ENCODE measurements at regions not wholly inside any gene's neighbourhood (a gene's known extent, or its start where the extent isn't known, plus 50 kb on each side); places are given as distances from the start of the nearest gene placed in this dataset.

DNA sequence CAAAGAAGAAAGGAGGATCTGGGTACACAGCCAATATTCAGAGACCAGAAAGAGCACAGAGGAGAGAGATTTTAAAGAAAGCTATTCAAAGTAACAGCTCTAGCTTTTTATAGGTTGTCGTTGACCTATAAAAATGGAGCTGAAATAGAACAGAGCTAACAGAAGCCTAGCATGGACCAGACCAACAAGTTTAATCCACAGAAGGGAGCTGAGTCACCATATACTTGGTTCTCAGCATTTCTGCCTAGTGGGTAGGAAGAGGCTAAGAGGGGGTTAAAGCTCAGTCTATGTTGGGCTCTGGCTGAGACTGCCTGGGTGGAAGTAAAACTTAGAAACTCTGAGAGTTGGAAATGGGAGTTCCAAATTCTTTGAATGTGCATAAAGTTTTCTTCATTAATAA, 678.0 kb upstream of the CDH2 start:
- no peaks in the 10 kb centered on the region; a peak in 1 of 7 replicates for H3K36me3 Mint-ChIP-seq (ENCODE audit: insufficient read depth in 1 of 3, low read depth in 3 of 3)
- H2BK120ac ChIP-seq (ENCODE audit: low read depth, low read length, poor library complexity, severe bottlenecking), result no peak overlapping the region
- no peaks in the 10 kb centered on the region for H3K9me3 ChIP-seq (ENCODE audit: control insufficient read depth, low read depth, low read length)
- no peak overlapping the region for H4K8ac ChIP-seq (replicated peaks; ENCODE audit: insufficient read length, low read depth, low read length)
- H3K27ac ChIP-seq (ENCODE audit: insufficient read length, low read depth, low read length), result no peak overlapping the region
- H2BK12ac ChIP-seq (ENCODE audit: insufficient read length, low read depth, low read length), result no peak overlapping the region
- no peak overlapping the region for H3K4me2 ChIP-seq (ENCODE audit: insufficient read depth, insufficient read length, low read length)
- H2BK15ac ChIP-seq (ENCODE audit: low read depth, low read length), result no peak overlapping the region
- H4K5ac ChIP-seq (ENCODE audit: insufficient read length, low read depth, low read length), result no peak overlapping the region
- H3K9me3 Mint-ChIP-seq, result no peaks in the 10 kb centered on the region; a peak in 1 of 5 replicates
- H2AFZ ChIP-seq (ENCODE audit: low read length), result no peak overlapping the region
- no peaks in the 10 kb centered on the region for H4K20me1 ChIP-seq (ENCODE audit: control insufficient read depth, insufficient read depth, insufficient read length)
- no peak overlapping the region for H2BK20ac ChIP-seq (ENCODE audit: low read depth, low read length, poor library complexity, severe bottlenecking)
- no peaks in the 10 kb centered on the region for H3K27me3 Mint-ChIP-seq (ENCODE audit: low read depth)
- no peak overlapping the region for H3K18ac ChIP-seq (ENCODE audit: insufficient read length, low read depth, low read length)
- H3K4ac ChIP-seq (ENCODE audit: low read depth, low read length), result no peak overlapping the region
- no peaks in the 10 kb centered on the region for H3K79me1 ChIP-seq (ENCODE audit: insufficient read depth, low read depth, low read length, poor library complexity, severe bottlenecking)
- no peak overlapping the region for H3K23ac ChIP-seq (ENCODE audit: insufficient read length, low read depth, low read length)
- H3K14ac ChIP-seq (ENCODE audit: insufficient read depth, low read length), result no peak overlapping the region
- no peak overlapping the region for H3T11ph ChIP-seq (ENCODE audit: low read length)
- H2BK5ac ChIP-seq (ENCODE audit: insufficient read length, low read length), result no peak overlapping the region
- H3K4me3 Mint-ChIP-seq, result no peak overlapping the region
- no peak overlapping the region for H3K56ac ChIP-seq (ENCODE audit: insufficient read length, low read depth, low read length)
- no peaks in the 10 kb centered on the region for H3K79me2 ChIP-seq (ENCODE audit: insufficient read depth, low read length)
- TF ChIP-seq, protein P1, sequence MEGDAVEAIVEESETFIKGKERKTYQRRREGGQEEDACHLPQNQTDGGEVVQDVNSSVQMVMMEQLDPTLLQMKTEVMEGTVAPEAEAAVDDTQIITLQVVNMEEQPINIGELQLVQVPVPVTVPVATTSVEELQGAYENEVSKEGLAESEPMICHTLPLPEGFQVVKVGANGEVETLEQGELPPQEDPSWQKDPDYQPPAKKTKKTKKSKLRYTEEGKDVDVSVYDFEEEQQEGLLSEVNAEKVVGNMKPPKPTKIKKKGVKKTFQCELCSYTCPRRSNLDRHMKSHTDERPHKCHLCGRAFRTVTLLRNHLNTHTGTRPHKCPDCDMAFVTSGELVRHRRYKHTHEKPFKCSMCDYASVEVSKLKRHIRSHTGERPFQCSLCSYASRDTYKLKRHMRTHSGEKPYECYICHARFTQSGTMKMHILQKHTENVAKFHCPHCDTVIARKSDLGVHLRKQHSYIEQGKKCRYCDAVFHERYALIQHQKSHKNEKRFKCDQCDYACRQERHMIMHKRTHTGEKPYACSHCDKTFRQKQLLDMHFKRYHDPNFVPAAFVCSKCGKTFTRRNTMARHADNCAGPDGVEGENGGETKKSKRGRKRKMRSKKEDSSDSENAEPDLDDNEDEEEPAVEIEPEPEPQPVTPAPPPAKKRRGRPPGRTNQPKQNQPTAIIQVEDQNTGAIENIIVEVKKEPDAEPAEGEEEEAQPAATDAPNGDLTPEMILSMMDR (conservative IDR thresholded peaks at IDR 0.05), result no peak
- H3K4me1 ChIP-seq (ENCODE audit: insufficient read depth, low read length), result no peaks in the 10 kb centered on the region; the same call in 1 of the 2 replicates
- H3K4me1 Mint-ChIP-seq, result 0 out of 4 replicates have a peak, but pooled peaks cover 0 to 4% of the 10 kb centered on the region in 2 experiments
- H3K27ac Mint-ChIP-seq, result no peak overlapping the region
- no peak overlapping the region for H3K9ac ChIP-seq (ENCODE audit: extremely low read depth, insufficient read length, low read length)
- DNase-seq, result no peak
- no peak overlapping the region for H2AK5ac ChIP-seq (ENCODE audit: insufficient read length, low read length)
- no peaks in the 10 kb centered on the region for H3K27me3 ChIP-seq (ENCODE audit: insufficient read depth, low read length)
- no peak overlapping the region for H4K91ac ChIP-seq (ENCODE audit: insufficient read length, low read depth, low read length)
- no CpG with 5 or more reads among the region's 1 CpG for WGBS (ENCODE audit: extremely low coverage, insufficient read length, low lambda C conversion rate)
- H3K23me2 ChIP-seq (ENCODE audit: insufficient read length, low read depth, low read length, poor library complexity, severe bottlenecking), result no peaks in the 10 kb centered on the region
